ENCODE measurements at regions not wholly inside any gene's neighbourhood (a gene's known extent, or its start where the extent isn't known, plus 50 kb on each side); places are given as distances from the start of the nearest gene placed in this dataset.

- DNase-seq (no peak), ATAC-seq (no peak)
- TF ChIP-seq, protein P1, sequence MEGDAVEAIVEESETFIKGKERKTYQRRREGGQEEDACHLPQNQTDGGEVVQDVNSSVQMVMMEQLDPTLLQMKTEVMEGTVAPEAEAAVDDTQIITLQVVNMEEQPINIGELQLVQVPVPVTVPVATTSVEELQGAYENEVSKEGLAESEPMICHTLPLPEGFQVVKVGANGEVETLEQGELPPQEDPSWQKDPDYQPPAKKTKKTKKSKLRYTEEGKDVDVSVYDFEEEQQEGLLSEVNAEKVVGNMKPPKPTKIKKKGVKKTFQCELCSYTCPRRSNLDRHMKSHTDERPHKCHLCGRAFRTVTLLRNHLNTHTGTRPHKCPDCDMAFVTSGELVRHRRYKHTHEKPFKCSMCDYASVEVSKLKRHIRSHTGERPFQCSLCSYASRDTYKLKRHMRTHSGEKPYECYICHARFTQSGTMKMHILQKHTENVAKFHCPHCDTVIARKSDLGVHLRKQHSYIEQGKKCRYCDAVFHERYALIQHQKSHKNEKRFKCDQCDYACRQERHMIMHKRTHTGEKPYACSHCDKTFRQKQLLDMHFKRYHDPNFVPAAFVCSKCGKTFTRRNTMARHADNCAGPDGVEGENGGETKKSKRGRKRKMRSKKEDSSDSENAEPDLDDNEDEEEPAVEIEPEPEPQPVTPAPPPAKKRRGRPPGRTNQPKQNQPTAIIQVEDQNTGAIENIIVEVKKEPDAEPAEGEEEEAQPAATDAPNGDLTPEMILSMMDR (IDR thresholded peaks at IDR 0.05) = no peak
- Histone ChIP-seq H3K9me3 (no peaks in the 10 kb centered on the region), H3K4me1 (ENCODE audit: low read depth) (no peaks in the 10 kb centered on the region), H3K4me3 (no peak overlapping the region), H3K36me3 (ENCODE audit: low read depth) (no peaks in the 10 kb centered on the region)
- intact Hi-C loops (cut with DNase I, micrococcal nuclease) = no loop called here
These were observed 76.7 kb upstream of the SFMBT2 start for GRCh38 chr10:7487528-7487927.

- H3K36me3 ChIP-seq (ENCODE audit: low read depth) = no peaks in the 10 kb centered on the region
- DNase-seq (no peak), ATAC-seq (no peak)
- TF ChIP-seq, protein P1 (IDR thresholded peaks at IDR 0.05) = no peak
- no peaks in the 10 kb centered on the region for H3K9me3 ChIP-seq
- intact Hi-C loops (cut with DNase I, micrococcal nuclease) = no loop called here
- no peak overlapping the region for H3K4me3 ChIP-seq
- H3K4me1 ChIP-seq (ENCODE audit: low read depth) = no peaks in the 10 kb centered on the region
These were observed 75.7 kb upstream of the SFMBT2 start for GRCh38 chr10:7486528-7486927.

GRCh38 chr10:7485799-7486198 is 75.0 kb upstream of the SFMBT2 start:
- TF ChIP-seq, protein P1 (IDR thresholded peaks at IDR 0.05) = no peak
- H3K36me3 ChIP-seq (ENCODE audit: low read depth) = no peaks in the 10 kb centered on the region
- no peak for ATAC-seq
- no peaks in the 10 kb centered on the region for H3K4me1 ChIP-seq (ENCODE audit: low read depth)
- H3K4me3 ChIP-seq = no peak overlapping the region
- intact Hi-C loops (cut with DNase I, micrococcal nuclease) = no loop called here
- H3K9me3 ChIP-seq = no peaks in the 10 kb centered on the region
- DNase-seq = no peak

GRCh38 chr10:7485244-7485556 is 74.4 kb upstream of the SFMBT2 start:
- Histone ChIP-seq H3K9me3 (no peaks in the 10 kb centered on the region), H3K4me1 (ENCODE audit: low read depth) (no peaks in the 10 kb centered on the region), H3K4me3 (no peak overlapping the region), H3K36me3 (ENCODE audit: low read depth) (no peaks in the 10 kb centered on the region)
- no peak for ATAC-seq
- TF ChIP-seq, protein P1 (IDR thresholded peaks at IDR 0.05) = no peak
- intact Hi-C loops (cut with DNase I, micrococcal nuclease) = no loop called here
- no peak for DNase-seq

DNA sequence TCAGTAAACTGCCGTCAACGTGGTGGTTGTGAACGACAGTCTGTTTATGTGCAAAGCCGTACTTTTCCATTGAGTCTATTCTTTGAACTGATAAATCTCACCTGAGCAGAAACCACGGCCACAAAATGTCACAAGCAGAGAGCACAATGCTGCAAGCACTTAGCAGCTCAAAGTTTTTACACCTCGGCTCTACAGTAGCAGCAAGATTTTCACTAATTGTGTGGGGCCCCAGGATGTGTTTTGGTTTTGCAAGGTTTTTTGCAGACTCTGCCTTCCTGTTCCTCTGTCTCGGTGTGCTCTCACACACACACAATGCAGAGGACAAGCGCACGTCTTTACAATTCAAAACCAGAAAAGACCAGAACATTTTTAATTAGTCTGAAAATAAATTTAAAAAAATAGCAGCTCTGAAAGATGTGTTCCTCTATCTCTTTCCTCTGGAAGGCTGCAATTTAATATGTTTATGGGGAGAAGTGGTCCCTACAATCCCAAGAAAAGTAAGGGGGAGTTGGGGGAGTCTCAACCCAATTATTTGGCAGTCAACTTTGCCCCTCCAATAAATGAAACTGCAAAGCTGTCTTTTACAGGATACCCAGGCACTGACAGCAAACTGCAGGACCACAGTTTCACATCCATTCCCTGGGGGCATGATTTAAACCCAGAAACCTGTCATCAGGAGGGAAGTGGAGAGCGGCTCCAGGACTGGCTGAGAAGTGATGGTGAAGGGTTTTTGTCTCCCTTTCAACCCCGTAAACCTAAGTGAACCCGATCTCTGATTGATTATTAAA is 73.8 kb upstream of the SFMBT2 start:
- ATAC-seq (peak; percentile 83), DNase-seq (peak in 1 of 3 donors; percentile 40)
- no peak overlapping the region for H3K4me3 ChIP-seq
- no peaks in the 10 kb centered on the region for H3K36me3 ChIP-seq (ENCODE audit: low read depth)
- intact Hi-C loops (cut with DNase I, micrococcal nuclease) = no loop called here
- TF ChIP-seq, protein P1 (IDR thresholded peaks at IDR 0.05) = no peak
- no peaks in the 10 kb centered on the region for H3K4me1 ChIP-seq (ENCODE audit: low read depth)
- H3K9me3 ChIP-seq = no peaks in the 10 kb centered on the region

DNA sequence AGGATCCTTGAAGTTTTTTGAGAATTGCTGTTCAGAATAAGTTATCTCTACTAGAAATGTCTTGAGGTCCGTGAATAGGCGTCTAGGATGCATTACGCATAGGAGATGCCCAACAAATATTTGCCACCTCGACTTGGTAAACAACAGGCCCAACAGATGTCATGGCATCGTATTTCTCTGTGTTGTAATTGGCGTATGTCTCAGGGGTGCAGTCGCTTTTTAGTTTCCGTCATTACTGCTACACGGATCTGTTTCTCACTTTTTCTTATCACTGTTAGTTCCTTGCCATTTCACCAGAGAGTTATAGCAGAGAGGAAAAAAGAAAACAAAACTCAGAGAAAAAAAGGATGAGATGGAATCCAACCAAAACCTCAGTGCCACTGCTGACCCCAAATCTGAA is 73.0 kb upstream of the SFMBT2 start:
- TF ChIP-seq, protein P1 (IDR thresholded peaks at IDR 0.05) = no peak
- no peak for ATAC-seq
- intact Hi-C loops (cut with DNase I, micrococcal nuclease) = no loop called here

More for the DNA sequence above, 73.0 kb upstream of the SFMBT2 start:
- no peak for DNase-seq
- no peaks in the 10 kb centered on the region for H3K9me3 ChIP-seq
- H3K4me3 ChIP-seq = no peak overlapping the region
- no peaks in the 10 kb centered on the region for H3K36me3 ChIP-seq (ENCODE audit: low read depth)
- no peaks in the 10 kb centered on the region for H3K4me1 ChIP-seq (ENCODE audit: low read depth)
